SK-N-SH treated with all-trans-retinoic acid at 6 μM for 48 hours (cell line): ENCODE measurements at regions not wholly inside any gene's neighbourhood (a gene's known extent, or its start where the extent isn't known, plus 50 kb on each side); places are given as distances from the start of the nearest gene placed in this dataset.

Source experiments
- ATAC-seq: fragments of 200-7000 bp; cut with Tn5 transposase; 3 replicates; pipeline ENCODE4 v1.9.1; 2020; ENCODE audit warnings: mild to moderate bottlenecking, moderate library complexity
- ARNTL ChIP-seq: fragments of 450-650 bp; formaldehyde crosslinking; IDR thresholded peaks from 2 replicates; pipeline ENCODE4 v1.5.0; 2020; ENCODE audit warnings: low read depth, mild to moderate bottlenecking, moderate library complexity, borderline replicate concordance
- BACH2 ChIP-seq: fragments of 250-450 bp; sonication (Bioruptor Pico); IDR thresholded peaks from 2 replicates; pipeline ENCODE4 v1.9.0; 2021; ENCODE audit warnings: mild to moderate bottlenecking, borderline replicate concordance
- CSDC2 ChIP-seq: fragments of 250-450 bp; sonication (Bioruptor Pico); IDR thresholded peaks from 2 replicates; pipeline ENCODE4 v1.5.0; 2020; ENCODE audit warnings: mild to moderate bottlenecking, moderate library complexity
- CSRNP3 ChIP-seq: fragments of 250-450 bp; sonication (Bioruptor Pico); IDR thresholded peaks from 2 replicates; pipeline ENCODE4 v1.5.1; 2021; ENCODE audit warnings: mild to moderate bottlenecking, moderate library complexity
- ESRRG ChIP-seq: fragments of 250-450 bp; sonication (Bioruptor Pico); IDR thresholded peaks from 2 replicates; pipeline ENCODE4 v1.6.1; 2021; ENCODE audit warnings: mild to moderate bottlenecking
- ISL1 ChIP-seq: fragments of 250-450 bp; sonication (Bioruptor Pico); IDR thresholded peaks from 2 replicates; pipeline ENCODE4 v2.1.2; 2022; ENCODE audit warnings: mild to moderate bottlenecking, moderate library complexity
- OSR1 ChIP-seq: fragments of 250-450 bp; sonication (Bioruptor Pico); IDR thresholded peaks from 2 replicates; pipeline ENCODE4 v1.8.0; 2022; ENCODE audit warnings: moderate library complexity, mild to moderate bottlenecking, inconsistent platforms
- POU6F1 ChIP-seq: fragments of 250-450 bp; sonication (Bioruptor Pico); IDR thresholded peaks from 2 replicates; pipeline ENCODE4 v1.8.0; 2021; ENCODE audit warnings: low read depth, mild to moderate bottlenecking, moderate library complexity, borderline replicate concordance
- PPARA ChIP-seq: fragments of 250-450 bp; sonication (Bioruptor Pico); IDR thresholded peaks from 2 replicates; pipeline ENCODE4 v1.5.0; 2020; ENCODE audit warnings: mild to moderate bottlenecking, borderline replicate concordance
- RARB ChIP-seq: fragments of 250-450 bp; sonication (Bioruptor Pico); IDR thresholded peaks from 2 replicates; pipeline ENCODE4 v1.8.0; 2021; ENCODE audit warnings: mild to moderate bottlenecking, moderate library complexity
- SNAI2 ChIP-seq: fragments of 250-450 bp; sonication (Bioruptor Pico); IDR thresholded peaks from 2 replicates; pipeline ENCODE4 v1.5.0; 2020; ENCODE audit warnings: mild to moderate bottlenecking, moderate library complexity
- TCF4 ChIP-seq: fragments of 250-450 bp; sonication (Bioruptor Pico); IDR thresholded peaks from 2 replicates; pipeline ENCODE4 v1.8.0; 2021; ENCODE audit warnings: mild to moderate bottlenecking, moderate library complexity, borderline replicate concordance
- TOX ChIP-seq: fragments of 250-450 bp; sonication (Bioruptor Pico); IDR thresholded peaks from 2 replicates; pipeline ENCODE4 v1.8.0; 2021; ENCODE audit warnings: mild to moderate bottlenecking, moderate library complexity, borderline replicate concordance
- TSHZ2 ChIP-seq: fragments of 250-450 bp; sonication (Bioruptor Pico); IDR thresholded peaks from 2 replicates; pipeline ENCODE4 v1.5.0; 2020; ENCODE audit warnings: mild to moderate bottlenecking, moderate library complexity
- ZC3H10 ChIP-seq: fragments of 250-450 bp; sonication (Bioruptor Pico); IDR thresholded peaks from 2 replicates; pipeline ENCODE4 v1.5.1; 2021; ENCODE audit warnings: mild to moderate bottlenecking, moderate library complexity
- ZFP3 ChIP-seq: fragments of 250-450 bp; sonication (Bioruptor Pico); IDR thresholded peaks from 2 replicates; pipeline ENCODE4 v1.5.0; 2020; ENCODE audit warnings: mild to moderate bottlenecking, moderate library complexity
- ZFP30 ChIP-seq: fragments of 450-650 bp; formaldehyde crosslinking; IDR thresholded peaks from 2 replicates; pipeline ENCODE4 v1.5.0; 2022; ENCODE audit warnings: mild to moderate bottlenecking, moderate library complexity
- ZNF70 ChIP-seq: fragments of 450-650 bp; formaldehyde crosslinking; IDR thresholded peaks from 2 replicates; pipeline ENCODE4 v1.5.0; 2020; ENCODE audit warnings: mild to moderate bottlenecking, moderate library complexity
- ZNF8 ChIP-seq: fragments of 450-650 bp; formaldehyde crosslinking; IDR thresholded peaks from 2 replicates; pipeline ENCODE4 v1.5.0; 2020; ENCODE audit warnings: mild to moderate bottlenecking, moderate library complexity
- TF ChIP-seq, protein P1 (sequence below): fragments of 250-450 bp; sonication (Bioruptor Pico); IDR thresholded peaks from 2 replicates; pipeline ENCODE4 v1.8.0; 2020; ENCODE audit warnings: mild to moderate bottlenecking, moderate library complexity, borderline replicate concordance
- TF ChIP-seq, protein P2 (sequence below): fragments of 250-450 bp; sonication (Bioruptor Pico); IDR thresholded peaks from 2 replicates; pipeline ENCODE4 v1.5.1; 2020; ENCODE audit warnings: low read depth, mild to moderate bottlenecking, moderate library complexity

- ATAC-seq: no peak
- TF ChIP-seq TOX (CRISPR knock-in tag) (no peak), BACH2 (CRISPR knock-in tag) (no peak), TCF4 (CRISPR knock-in tag) (no peak), POU6F1 (no peak), ESRRG (CRISPR knock-in tag) (no peak), ZFP3 (CRISPR knock-in tag) (no peak), ZC3H10 (no peak), RARB (CRISPR knock-in tag) (no peak), CSRNP3 (no peak), ISL1 (CRISPR knock-in tag) (no peak), ZNF70 (no peak), OSR1 (no peak), ZNF8 (CRISPR knock-in tag) (no peak), PPARA (CRISPR knock-in tag) (no peak), ZFP30 (CRISPR knock-in tag) (no peak)
- TF ChIP-seq, protein P1, sequence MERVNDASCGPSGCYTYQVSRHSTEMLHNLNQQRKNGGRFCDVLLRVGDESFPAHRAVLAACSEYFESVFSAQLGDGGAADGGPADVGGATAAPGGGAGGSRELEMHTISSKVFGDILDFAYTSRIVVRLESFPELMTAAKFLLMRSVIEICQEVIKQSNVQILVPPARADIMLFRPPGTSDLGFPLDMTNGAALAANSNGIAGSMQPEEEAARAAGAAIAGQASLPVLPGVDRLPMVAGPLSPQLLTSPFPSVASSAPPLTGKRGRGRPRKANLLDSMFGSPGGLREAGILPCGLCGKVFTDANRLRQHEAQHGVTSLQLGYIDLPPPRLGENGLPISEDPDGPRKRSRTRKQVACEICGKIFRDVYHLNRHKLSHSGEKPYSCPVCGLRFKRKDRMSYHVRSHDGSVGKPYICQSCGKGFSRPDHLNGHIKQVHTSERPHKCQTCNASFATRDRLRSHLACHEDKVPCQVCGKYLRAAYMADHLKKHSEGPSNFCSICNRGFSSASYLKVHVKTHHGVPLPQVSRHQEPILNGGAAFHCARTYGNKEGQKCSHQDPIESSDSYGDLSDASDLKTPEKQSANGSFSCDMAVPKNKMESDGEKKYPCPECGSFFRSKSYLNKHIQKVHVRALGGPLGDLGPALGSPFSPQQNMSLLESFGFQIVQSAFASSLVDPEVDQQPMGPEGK (CRISPR knock-in tag): no peak
These were observed 71.7 kb upstream of the TLR3 start for GRCh38 chr4:185997296-185997695.

- ATAC-seq: no peak
- no peak for TF ChIP-seq CSDC2
- TF ChIP-seq ZFP3 (CRISPR knock-in tag): no peak
- TF ChIP-seq, protein P1 (CRISPR knock-in tag): no peak
- no peak for TF ChIP-seq ZNF8 (CRISPR knock-in tag)
- TF ChIP-seq CSRNP3: no peak
- TF ChIP-seq ISL1 (CRISPR knock-in tag): no peak
- TF ChIP-seq TCF4 (CRISPR knock-in tag): no peak
- TF ChIP-seq OSR1: no peak
- TF ChIP-seq TSHZ2 (CRISPR knock-in tag): no peak
- TF ChIP-seq RARB (CRISPR knock-in tag): no peak
- no peak for TF ChIP-seq ZNF70
- no peak for TF ChIP-seq SNAI2 (CRISPR knock-in tag)
- TF ChIP-seq, protein P2, sequence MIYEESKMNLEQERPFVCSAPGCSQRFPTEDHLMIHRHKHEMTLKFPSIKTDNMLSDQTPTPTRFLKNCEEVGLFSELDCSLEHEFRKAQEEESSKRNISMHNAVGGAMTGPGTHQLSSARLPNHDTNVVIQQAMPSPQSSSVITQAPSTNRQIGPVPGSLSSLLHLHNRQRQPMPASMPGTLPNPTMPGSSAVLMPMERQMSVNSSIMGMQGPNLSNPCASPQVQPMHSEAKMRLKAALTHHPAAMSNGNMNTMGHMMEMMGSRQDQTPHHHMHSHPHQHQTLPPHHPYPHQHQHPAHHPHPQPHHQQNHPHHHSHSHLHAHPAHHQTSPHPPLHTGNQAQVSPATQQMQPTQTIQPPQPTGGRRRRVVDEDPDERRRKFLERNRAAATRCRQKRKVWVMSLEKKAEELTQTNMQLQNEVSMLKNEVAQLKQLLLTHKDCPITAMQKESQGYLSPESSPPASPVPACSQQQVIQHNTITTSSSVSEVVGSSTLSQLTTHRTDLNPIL (CRISPR knock-in tag): no peak
- TF ChIP-seq BACH2 (CRISPR knock-in tag): no peak
- no peak for TF ChIP-seq ESRRG (CRISPR knock-in tag)
- no peak for TF ChIP-seq ARNTL
- TF ChIP-seq, all 23 proteins: peak for 0
These were observed 70.2 kb upstream of the TLR3 start for GRCh38 chr4:185998791-185999190.
